Peyer's patch (tissue), 4 donors: ENCODE measurements at regions not wholly inside any gene's neighbourhood (a gene's known extent, or its start where the extent isn't known, plus 50 kb on each side); places are given as distances from the start of the nearest gene placed in this dataset.

ENCODE experiments used
- POLR2A ChIP-seq, 2 donors: fragments of 450-650 bp; IDR thresholded peaks; one replicate each; pipeline ENCODE4 v1.5.1; 2017; ENCODE audit warnings: antibody characterized with exemption in 2 of 2, mild to moderate bottlenecking in 2 of 2, moderate library complexity in 2 of 2
- TF ChIP-seq, protein P1 (sequence below), 6 experiments: fragments of 450-650 bp in 4 of 6; fragments of 200-600 bp in 2 of 6; sonication (generic) in 1 of 6; IDR thresholded peaks; one replicate each; pipeline ENCODE4 v1.5.1; 2017 to 2019; ENCODE audit warnings: antibody characterized with exemption in 6 of 6, mild to moderate bottlenecking in 3 of 6, moderate library complexity in 1 of 6

GRCh38 chr20:62554898-62555641, 79.3 kb upstream of the GATA5 start:
- TF ChIP-seq, protein P1, sequence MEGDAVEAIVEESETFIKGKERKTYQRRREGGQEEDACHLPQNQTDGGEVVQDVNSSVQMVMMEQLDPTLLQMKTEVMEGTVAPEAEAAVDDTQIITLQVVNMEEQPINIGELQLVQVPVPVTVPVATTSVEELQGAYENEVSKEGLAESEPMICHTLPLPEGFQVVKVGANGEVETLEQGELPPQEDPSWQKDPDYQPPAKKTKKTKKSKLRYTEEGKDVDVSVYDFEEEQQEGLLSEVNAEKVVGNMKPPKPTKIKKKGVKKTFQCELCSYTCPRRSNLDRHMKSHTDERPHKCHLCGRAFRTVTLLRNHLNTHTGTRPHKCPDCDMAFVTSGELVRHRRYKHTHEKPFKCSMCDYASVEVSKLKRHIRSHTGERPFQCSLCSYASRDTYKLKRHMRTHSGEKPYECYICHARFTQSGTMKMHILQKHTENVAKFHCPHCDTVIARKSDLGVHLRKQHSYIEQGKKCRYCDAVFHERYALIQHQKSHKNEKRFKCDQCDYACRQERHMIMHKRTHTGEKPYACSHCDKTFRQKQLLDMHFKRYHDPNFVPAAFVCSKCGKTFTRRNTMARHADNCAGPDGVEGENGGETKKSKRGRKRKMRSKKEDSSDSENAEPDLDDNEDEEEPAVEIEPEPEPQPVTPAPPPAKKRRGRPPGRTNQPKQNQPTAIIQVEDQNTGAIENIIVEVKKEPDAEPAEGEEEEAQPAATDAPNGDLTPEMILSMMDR (IDR thresholded peaks at IDR 0.05), result no peak
- no peak for TF ChIP-seq POLR2A (IDR thresholded peaks at IDR 0.05)
